Peyer's patch (tissue), 4 donors: ENCODE measurements at regions not wholly inside any gene's neighbourhood (a gene's known extent, or its start where the extent isn't known, plus 50 kb on each side); places are given as distances from the start of the nearest gene placed in this dataset.
"Not testable (repeated sequence)": the region's sequence is repeated elsewhere in the genome, so short reads cannot be mapped to it uniquely, and the experiment has no call there.

Source experiments
- DNase-seq, 3 donors: peaks; one replicate each; pipeline ENCODE4 v3.0.0-alpha.2; 2017 to 2019
- H3K27ac ChIP-seq, 4 donors: fragments of 200-600 bp; sonication (generic); one replicate each; pipeline ENCODE4 v1.5.1; 2016 to 2019
- H3K27me3 ChIP-seq, 2 donors: fragments of 200-600 bp; sonication (generic); one replicate each; pipeline ENCODE4 v1.5.1; 2019
- H3K36me3 ChIP-seq, 3 donors: fragments of 200-600 bp; sonication (generic); one replicate each; pipeline ENCODE4 v1.5.1; 2016 to 2019
- H3K4me1 ChIP-seq, 4 donors: fragments of 200-600 bp; sonication (generic); one replicate each; pipeline ENCODE4 v1.5.1; 2016 to 2019
- H3K4me3 ChIP-seq, 4 donors: fragments of 200-600 bp; sonication (generic); 1 replicate in 3 of 4; 2 replicates in 1 of 4; pipeline ENCODE4 v1.5.1; 2016 to 2019; ENCODE audit warnings: mild to moderate bottlenecking in 1 of 4
- H3K9me3 ChIP-seq, 4 donors: fragments of 200-600 bp; sonication (generic); one replicate each; pipeline ENCODE4 v1.5.1; 2016 to 2019; ENCODE audit warnings: mild to moderate bottlenecking in 1 of 4
- CTCF ChIP-seq, 6 experiments: fragments of 450-650 bp in 4 of 6; fragments of 200-600 bp in 2 of 6; sonication (generic) in 1 of 6; IDR thresholded peaks; one replicate each; pipeline ENCODE4 v1.5.1; 2017 to 2019; ENCODE audit warnings: antibody characterized with exemption in 6 of 6, mild to moderate bottlenecking in 3 of 6, moderate library complexity in 1 of 6
- POLR2A ChIP-seq, 2 donors: fragments of 450-650 bp; IDR thresholded peaks; one replicate each; pipeline ENCODE4 v1.5.1; 2017; ENCODE audit warnings: antibody characterized with exemption in 2 of 2, mild to moderate bottlenecking in 2 of 2, moderate library complexity in 2 of 2

DNA sequence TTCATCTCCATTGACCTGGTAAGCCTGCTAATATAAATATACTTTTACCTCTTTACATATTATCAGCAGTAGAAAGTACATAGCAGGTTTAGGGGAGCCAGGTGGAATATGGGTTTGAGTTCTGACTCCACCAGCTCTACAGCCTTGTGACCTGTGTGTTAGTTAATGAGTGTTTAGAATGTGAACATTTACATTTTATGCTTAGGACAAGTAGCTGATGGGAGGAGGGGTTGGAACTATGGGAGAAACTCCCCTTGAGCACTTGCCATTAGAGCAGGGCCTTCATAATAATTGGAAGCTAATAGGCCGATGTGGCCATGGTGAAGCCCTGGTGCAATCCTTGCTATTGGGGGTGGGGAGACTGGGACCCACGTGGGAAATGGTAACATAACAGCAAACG lies 148.3 kb upstream of the NTRK2 start:
- DNase-seq: no peak

GRCh38 chr9:84526211-84526610 lies 143.3 kb upstream of the NTRK2 start:
- H3K4me1 ChIP-seq, DNase-seq: not testable (repeated sequence)

More for the DNA sequence above, 148.3 kb upstream of the NTRK2 start:
- H3K9me3 ChIP-seq: no peaks in the 10 kb centered on the region
- H3K27me3 ChIP-seq: no peaks in the 10 kb centered on the region
- TF ChIP-seq POLR2A (IDR thresholded peaks at IDR 0.05): no peak
- no peak overlapping the region for H3K27ac ChIP-seq
- H3K36me3 ChIP-seq: no peaks in the 10 kb centered on the region
- no peak overlapping the region for H3K4me3 ChIP-seq
- H3K4me1 ChIP-seq: no peaks in the 10 kb centered on the region

DNA sequence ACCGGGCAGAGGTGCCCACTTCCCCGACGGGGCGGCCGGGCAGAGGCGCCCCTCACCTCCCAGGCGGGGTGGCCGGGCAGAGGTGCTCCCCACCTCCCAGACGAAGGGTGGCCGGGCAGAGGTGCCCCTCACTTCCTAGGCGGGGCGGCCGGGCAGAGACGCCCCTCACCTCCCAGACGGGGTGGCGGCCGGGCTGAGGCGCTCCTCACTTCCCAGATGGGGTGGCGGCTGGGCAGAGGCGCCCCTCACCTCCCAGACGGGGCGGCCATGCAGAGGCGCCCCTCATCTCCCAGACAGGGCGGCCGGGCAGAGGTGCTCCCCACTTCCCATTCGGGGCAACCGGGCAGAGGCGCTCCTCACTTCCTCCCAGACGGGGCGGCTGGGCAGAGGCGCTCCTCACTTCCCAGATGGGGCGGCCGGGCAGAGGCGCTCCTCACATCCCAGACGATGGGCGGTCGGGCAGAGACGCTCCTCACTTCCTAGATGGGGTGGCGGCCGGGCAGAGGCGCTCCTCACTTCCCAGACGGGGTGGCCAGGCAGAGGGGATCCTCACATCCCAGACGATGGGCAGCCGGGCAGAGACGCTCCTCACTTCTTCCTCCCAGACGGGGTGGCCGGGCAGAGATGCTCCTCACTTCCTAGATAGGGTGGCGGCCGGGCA lies 142.3 kb upstream of the NTRK2 start:
- H3K27ac ChIP-seq, DNase-seq, H3K4me1 ChIP-seq, H3K27me3 ChIP-seq, H3K36me3 ChIP-seq, H3K4me3 ChIP-seq, H3K9me3 ChIP-seq: not testable (repeated sequence)

More at GRCh38 chr9:84526211-84526610, 143.3 kb upstream of the NTRK2 start:
- H3K9me3 ChIP-seq, H3K36me3 ChIP-seq, H3K4me3 ChIP-seq, H3K27ac ChIP-seq, H3K27me3 ChIP-seq: not testable (repeated sequence)

DNA sequence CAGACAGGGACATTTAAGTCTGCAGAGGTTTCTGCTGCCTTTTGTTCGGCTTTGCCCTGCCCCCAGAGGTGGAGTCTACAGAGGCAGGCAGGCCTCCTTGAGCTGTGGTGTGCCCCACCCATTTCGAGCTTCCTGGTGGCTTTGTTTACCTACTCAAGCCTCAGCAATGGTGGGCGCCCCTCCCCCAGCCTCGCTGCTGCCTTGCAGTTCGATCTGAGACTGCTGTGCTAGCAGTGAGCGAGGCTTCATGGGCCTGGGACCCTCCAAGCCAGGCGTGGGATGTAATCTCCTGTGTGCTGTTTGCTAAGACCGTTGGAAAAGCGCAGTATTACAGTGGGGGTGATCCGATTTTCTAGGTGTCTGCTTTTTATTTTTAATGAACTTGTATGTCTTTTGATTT lies 133.6 kb upstream of the NTRK2 start:
- H3K27me3 ChIP-seq: not testable (repeated sequence)

GRCh38 chr9:84538879-84539278 lies 130.7 kb upstream of the NTRK2 start:
- H3K4me1 ChIP-seq: no peaks in the 10 kb centered on the region
- no peak overlapping the region for H3K4me3 ChIP-seq
- peaks cover 0 to 7% (median 0%) of the 10 kb centered on the region in 4 donors for H3K9me3 ChIP-seq
- no peak overlapping the region for H3K27ac ChIP-seq
- H3K27me3 ChIP-seq: no peaks in the 10 kb centered on the region
- no peaks in the 10 kb centered on the region for H3K36me3 ChIP-seq
- no peak for TF ChIP-seq POLR2A (IDR thresholded peaks at IDR 0.05)
- no peak for TF ChIP-seq CTCF (IDR thresholded peaks at IDR 0.05)
- no peak for DNase-seq

More for the DNA sequence above, 133.6 kb upstream of the NTRK2 start:
- not testable (repeated sequence) for H3K9me3 ChIP-seq, DNase-seq, H3K4me1 ChIP-seq, H3K36me3 ChIP-seq, H3K27ac ChIP-seq, H3K4me3 ChIP-seq

GRCh38 chr9:84542554-84542953 lies 127.0 kb upstream of the NTRK2 start:
- no peaks in the 10 kb centered on the region for H3K4me1 ChIP-seq
- no peak for TF ChIP-seq CTCF (IDR thresholded peaks at IDR 0.05)
- TF ChIP-seq POLR2A (IDR thresholded peaks at IDR 0.05): no peak
- no peaks in the 10 kb centered on the region for H3K27me3 ChIP-seq
- no peaks in the 10 kb centered on the region for H3K36me3 ChIP-seq
- no peak for DNase-seq
- H3K4me3 ChIP-seq: no peak overlapping the region
- no peak overlapping the region for H3K27ac ChIP-seq
- H3K9me3 ChIP-seq: peaks cover 0 to 2% (median 0%) of the 10 kb centered on the region in 4 donors

DNA sequence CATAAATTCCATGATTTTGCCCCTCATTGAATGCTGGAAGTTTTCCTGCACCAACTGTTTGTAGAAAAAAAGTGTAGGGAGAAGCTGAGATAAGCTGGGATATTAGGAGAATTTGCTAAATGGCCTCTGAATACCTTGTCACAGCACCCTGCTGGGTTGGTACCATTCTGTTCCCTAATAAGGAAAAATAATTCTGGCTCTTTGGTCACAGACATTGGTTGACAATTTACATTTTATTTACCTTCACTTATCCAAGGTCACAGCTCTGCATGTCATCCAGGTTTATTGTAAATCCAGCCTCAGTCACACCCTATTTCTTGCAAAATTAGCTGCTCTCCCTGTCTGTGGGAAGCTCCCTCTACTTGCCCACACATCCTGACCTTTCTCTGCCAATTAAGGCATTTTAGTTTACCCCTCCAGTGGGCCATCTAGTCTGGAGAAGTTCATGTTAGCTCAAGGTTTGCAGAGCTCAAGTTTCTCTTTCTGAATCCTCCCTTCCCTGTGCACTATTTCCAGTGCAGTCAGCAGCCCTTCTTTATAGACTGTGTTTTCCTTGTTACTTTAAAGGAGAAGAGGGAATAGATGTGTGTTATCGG lies 115.4 kb upstream of the NTRK2 start:
- no peaks in the 10 kb centered on the region for H3K27me3 ChIP-seq
- no peaks in the 10 kb centered on the region for H3K9me3 ChIP-seq
- H3K4me1 ChIP-seq: no peaks in the 10 kb centered on the region
- no peak for DNase-seq
- TF ChIP-seq POLR2A (IDR thresholded peaks at IDR 0.05): no peak
- TF ChIP-seq CTCF (IDR thresholded peaks at IDR 0.05): no peak
- no peak overlapping the region for H3K4me3 ChIP-seq
- H3K27ac ChIP-seq: no peak overlapping the region
- H3K36me3 ChIP-seq: no peaks in the 10 kb centered on the region

DNA sequence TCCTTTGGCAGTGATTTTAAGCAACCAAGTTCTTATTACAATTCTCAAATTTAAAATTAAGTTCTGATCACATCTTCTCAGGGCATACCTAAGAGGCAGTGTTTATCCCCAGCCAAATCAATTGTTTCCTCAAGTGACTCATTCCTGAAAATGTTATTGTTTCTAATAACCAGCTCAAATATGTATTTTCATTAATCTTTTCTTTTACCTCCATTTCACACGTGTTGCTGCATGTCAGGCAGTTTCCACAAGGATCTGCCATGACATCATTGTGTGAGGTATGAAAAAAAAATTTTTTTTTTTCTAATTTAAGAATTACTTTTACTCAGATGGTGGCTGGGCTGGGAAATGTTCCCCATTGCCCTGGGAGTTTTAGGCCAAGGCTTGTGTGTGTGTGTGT lies 113.0 kb upstream of the NTRK2 start:
- Histone ChIP-seq H3K27ac (no peak overlapping the region), H3K36me3 (no peaks in the 10 kb centered on the region), H3K4me1 (no peaks in the 10 kb centered on the region), H3K4me3 (no peak overlapping the region), H3K27me3 (no peaks in the 10 kb centered on the region), H3K9me3 (no peaks in the 10 kb centered on the region)
- no peak for TF ChIP-seq CTCF (IDR thresholded peaks at IDR 0.05)
- no peak for TF ChIP-seq POLR2A (IDR thresholded peaks at IDR 0.05)
- no peak for DNase-seq
